CD4-positive, alpha-beta T cell treated with Interleukin-15 for 1 hour (primary cell): ENCODE measurements at regions not wholly inside any gene's neighbourhood (a gene's known extent, or its start where the extent isn't known, plus 50 kb on each side); places are given as distances from the start of the nearest gene placed in this dataset.

Source experiments
- DNase-seq: peaks from one replicate; pipeline ENCODE4 v3.0.0-alpha.2; 2020

DNA sequence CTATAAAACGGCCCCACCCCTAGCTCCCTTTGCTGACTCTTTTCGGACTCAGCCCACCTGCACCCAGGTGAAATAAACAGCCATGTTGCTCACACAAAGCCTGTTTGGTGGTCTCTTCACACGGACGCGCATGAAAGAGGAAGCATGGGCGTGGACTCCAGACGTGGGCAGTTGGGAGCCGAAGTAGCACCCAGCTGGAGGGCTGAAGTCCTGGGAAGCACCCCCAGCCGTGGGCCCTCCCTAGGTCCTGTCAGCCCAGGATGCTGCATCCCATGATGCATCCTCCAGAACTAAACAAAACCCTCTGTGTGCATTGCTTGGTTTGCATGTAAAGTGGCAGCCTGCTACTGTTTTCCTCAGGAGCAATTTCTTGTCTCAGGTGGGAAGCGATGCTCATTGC lies 62.1 kb upstream of the CFAP46 start:
- no peak for DNase-seq

DNA sequence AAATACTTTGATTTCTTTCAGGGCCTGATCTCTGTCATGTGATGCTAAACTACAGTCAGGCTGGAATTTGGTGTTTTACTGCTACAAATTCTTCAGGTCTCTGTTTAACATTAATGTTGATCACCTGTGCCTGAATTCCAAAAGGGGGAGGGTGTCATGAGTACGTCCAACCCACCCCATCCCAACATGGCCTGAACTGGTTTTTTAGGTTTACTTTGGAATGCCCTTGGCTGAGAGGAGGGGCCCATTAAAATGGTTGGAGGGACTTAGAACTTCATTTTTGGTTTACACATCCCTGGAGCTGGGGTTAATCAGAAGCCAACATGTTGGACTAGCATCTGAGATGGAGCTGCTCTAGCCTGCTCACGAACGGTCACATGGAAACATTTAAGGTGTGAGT lies 60.8 kb upstream of the CFAP46 start:
- DNase-seq, result no peak

DNA sequence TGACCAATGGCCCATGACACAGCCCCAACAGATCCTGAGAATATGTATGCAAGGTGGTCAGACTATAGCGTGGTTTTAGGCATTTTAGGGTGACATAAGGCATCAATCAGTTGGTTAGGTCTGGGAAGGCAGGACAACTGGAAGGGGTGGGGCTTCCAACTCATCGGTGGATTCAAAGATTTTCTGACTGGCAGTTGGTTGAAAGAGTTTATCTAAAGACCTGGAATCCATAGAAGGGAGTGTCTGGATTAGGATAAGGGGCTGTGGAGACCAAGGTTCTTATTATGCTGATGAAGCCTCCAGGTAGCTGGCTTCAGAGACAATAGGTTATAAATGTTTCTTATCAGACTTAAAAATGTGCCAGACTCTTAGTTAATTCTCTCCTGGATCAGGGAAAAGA lies 60.3 kb upstream of the CFAP46 start:
- DNase-seq, result no peak

DNA sequence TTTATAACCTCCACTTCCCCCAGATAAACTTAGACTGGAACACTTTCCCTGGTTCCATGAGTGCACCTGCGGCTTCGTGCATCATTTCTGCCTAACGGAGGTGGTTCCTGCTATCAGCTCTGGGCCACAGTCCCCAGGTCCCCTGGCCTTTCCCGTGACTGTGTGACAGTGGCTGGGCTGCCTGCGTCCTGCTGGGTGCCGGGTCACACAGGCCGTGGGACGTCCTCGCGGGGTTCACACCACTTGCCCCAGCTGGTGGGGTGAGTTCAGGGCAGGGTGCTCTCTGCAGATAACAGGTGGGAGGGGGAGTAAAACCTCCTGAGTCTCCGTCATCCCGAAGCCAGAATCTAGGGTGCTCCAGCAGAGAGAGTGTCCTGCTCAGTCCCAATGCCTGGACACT lies 58.7 kb upstream of the CFAP46 start:
- no peak for DNase-seq

DNA sequence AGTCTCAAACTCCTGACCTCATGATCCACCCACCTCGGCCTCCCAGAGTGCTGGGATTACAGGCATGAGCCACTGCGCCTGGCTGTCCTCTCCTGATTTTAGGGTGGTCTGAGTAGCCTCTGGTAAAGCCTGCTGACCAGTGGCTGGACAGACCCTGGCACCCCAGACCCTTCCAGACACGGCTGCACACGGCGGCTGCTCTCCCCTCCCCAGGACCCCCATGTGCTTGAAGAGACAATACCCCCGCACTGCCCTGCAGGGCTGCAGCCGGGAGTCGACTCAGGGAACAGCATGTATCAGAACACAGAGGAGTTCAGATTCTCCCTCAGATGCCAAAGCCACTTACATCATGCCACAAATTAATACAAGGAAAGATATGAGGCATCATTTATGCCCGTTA lies 58.3 kb upstream of the CFAP46 start:
- DNase-seq, result no peak

DNA sequence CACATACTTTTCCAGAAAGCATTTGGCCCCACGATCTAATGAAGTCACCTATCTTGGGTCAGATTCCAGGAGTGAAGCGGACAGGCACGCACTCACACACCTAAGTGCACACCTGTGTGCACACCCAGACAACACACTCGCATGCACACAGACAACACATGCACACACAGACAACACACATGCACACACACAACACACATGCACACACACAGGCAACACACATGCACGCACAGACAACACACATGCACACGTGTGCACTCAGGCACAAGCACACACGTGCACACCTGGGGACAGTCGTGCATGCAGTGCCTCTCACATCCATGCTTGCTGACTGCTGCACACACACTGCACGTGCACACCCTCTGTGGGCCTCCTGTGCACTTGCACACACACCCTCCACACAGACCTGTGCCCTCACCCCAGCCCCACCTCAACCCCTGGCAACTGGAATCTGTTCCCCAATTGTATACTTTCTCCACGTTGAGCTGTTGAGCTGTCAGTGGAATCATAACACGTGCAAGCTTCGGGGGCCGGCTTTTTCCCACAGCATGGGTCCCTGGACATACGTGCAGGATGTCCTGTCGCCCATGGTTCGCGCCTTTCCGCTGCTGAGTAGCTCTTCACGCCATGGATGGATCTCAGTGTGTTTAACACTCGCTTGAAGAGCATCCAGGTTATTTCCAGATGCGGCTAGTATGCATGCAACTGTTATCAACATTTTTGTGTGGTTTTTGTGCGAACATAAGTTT lies 55.3 kb upstream of the CFAP46 start:
- DNase-seq, result no peak

DNA sequence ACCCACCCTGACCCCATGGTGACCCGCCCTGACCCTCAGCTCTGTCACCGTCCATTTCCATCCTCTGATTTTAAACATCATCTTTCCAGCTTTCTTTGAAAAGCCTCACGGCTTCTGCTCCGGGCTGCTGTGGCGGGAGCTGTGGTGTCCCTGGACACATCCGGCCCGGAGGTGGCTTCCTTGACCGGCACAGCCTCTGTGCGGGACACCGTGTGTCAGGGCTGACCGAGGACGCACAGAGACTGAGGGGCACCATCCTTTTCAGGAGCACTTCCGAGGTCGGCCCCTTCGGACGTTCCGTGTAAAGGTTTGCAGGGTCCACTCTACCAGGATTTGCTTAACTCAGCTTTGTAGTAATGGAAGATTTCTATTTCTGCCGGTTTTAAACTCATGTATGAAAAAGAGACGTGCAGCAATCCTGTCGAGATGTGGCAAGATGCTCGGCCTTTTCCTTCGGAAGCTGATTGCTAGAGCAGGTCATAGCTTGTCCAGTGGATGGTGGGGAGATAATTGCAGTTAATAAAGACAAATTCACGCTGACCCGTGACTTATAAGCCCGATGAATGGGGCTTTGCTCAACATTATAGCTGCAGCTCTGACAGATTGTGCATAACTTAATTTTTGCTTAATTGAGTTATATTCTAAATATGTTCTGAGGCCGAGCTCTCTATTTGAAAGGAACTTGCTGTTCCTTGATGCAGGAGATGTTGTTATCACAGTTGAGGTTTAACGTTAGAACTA lies 54.4 kb upstream of the CFAP46 start:
- no peak for DNase-seq

DNA sequence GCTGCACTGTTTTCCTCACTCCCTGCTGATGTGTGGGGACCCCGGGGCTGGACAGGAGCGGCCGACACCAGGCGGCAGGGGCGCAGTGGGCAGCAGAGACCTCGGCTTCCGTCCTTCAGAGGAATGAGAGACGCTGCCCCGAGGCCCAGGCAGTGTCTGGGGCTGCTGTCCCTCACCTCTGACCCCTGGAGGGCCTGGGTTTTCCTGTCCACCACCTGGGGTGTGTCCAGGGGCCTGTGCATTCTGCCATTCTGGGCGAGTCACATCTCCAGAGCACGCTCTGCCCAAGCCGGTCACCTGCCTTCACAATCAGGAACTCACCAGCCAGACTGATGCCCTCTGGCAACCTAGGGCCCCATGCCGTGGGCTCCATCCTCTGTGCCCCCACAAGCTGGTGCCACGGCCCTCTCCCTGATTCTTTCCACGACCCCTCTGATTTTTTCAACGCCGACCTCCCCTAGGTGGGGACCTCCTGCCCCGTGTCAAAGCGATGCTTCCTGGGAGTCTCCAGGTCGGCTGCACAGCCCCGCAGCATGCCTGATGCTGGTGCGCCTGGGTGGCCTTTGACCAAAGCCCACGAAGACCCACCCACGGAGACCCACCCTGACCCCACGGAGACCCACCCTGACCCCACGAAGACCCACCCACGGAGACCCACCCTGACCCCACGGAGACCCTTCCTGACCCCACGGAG lies 53.7 kb upstream of the CFAP46 start:
- DNase-seq, result no peak

DNA sequence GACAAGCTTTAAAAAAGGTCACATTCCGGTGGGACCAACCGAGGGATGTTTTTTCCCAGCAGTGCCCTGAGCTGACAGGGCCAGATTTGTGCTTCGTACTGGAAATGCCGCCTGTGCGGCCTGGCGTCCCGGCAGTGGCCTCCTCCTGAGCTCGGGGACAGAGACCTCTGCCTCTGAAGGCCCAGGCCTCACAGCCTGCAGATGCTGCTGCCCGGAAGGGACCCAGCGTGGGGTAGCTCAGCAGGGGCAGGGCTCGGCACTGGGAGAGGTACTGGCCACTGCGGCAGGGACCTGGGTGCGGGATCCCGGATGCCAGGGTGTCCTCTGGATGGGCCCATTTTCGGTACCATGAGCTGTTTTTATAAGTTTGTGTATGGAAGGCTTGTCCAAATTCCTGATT lies 52.4 kb upstream of the CFAP46 start:
- no peak for DNase-seq

DNA sequence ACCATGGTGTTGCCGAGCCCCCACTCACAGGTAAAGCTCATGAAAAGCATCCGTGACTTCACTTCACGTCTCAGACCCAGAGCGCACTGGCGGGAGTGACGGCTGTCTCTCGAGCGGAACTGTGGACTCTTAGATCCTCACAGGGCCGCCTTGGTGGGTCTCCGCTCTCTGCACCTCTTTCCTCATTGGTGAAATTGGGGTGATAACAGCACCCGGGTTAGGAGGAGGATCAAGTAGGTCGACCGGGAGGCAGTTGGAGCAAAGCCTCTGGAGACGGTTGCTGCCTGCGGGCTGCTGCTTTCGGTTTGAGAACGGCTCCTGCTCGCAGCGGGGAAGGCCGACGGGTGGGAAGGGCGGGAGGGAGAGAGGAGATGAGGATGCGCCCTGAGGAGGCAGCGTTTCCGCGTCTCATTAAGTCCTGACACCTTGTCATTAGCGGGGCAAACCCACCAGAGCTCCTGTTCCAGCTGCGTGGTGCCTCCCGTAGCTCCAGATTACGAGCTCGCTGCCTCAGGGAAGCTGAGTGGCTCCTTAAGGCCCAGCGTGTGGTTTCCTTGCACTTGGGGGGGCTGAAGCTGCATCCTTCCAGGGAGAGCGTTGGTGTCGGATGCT lies 51.9 kb upstream of the CFAP46 start:
- DNase-seq, result no peak

DNA sequence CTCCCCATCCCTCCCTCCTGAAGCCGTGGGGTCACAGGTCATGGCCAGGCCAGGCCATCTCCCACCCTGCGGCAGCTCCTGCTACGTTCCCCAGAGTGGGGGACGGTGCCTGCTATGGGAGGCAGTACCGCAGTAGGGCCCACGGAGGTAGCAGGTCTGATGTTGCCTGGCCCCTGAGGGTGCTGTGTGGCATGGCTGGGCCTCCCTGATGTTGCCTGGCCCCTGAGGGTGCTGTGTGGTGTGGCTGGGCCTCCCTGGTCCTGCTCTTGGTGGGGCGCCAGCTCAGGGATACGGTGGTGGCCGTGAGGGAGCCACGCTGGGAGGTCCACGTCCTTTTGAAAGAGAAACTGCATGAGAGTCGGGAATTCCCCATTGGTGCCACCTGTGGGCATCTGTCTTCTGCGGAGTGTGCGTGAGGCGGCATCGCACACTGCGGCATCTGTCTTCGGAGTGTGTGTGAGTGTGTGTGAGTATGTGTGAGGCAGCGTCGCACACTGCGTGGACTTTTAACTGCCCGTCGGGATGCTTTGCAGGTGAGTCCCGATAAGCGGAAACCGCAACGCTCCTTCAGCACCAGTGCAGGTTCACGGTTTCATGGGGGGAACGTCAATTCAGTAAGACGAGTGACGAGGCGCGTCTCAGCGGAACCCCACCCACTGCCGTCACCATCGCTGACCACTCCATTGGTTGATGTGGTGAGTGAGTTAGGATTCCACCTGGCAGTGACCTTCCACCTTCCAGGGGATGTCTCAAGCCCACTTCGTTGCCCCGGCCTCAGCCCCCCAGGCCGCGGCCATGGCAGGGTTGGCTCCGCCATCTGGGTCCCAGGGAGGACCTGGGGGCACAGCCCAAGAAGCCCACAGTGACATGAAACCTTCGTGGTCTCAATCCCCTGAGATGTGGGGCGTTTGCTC lies 51.2 kb upstream of the CFAP46 start:
- no peak for DNase-seq

DNA sequence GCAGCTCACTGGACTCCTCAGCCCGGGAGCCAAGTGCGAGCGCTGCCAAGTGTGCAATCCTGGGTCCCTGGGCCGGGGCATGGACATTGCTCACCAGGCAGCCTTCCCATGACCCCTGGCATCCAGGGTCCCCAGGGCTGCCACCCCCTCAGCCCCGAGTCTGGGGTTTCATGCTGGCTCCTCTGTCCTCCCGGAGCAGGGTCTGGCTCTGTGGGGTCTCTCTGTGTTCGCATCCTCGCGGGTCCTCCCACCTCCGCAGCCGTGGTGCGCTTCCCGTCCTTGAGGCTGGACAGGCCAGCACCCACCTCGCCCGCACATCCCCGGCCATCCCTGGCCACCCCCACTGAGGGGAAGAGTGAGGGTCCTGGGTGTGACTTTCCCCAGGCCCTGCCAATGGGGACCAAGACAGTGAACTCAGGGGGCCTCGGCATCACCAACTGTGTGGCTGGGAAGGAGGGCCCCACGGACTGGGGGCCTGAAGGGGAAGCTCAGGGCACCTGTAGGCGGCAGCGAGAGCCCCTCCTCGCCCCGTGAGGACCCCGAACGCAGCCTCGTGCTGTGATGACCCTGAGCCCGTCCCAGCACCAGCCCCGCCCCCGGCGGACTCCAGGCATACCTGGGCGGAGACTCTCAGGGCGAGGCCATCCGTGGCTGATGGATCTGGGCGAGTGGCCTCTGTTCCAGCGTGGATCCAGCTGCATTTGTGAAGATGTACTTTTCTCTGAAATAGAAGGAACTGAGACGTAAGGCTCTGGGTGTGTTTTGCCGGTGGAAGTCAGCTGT lies 50.3 kb upstream of the CFAP46 start:
- DNase-seq, result no peak
